NT2/D1 (cell line): ENCODE measurements at regions not wholly inside any gene's neighbourhood (a gene's known extent, or its start where the extent isn't known, plus 50 kb on each side); places are given as distances from the start of the nearest gene placed in this dataset.

Experiments
- SUZ12 ChIP-seq: IDR thresholded peaks from 2 replicates; pipeline ENCODE4 v1.6.1; 2011; ENCODE audit not compliant: insufficient read length, insufficient read depth; ENCODE audit errors: extremely low read depth
- YY1 ChIP-seq: IDR thresholded peaks from 2 replicates; pipeline ENCODE4 v1.6.1; 2011; ENCODE audit not compliant: insufficient read length, insufficient read depth
- ZNF274 ChIP-seq: IDR thresholded peaks from 2 replicates; pipeline ENCODE4 v1.6.1; 2011; ENCODE audit warnings: mild to moderate bottlenecking, low read depth, low read length

DNA sequence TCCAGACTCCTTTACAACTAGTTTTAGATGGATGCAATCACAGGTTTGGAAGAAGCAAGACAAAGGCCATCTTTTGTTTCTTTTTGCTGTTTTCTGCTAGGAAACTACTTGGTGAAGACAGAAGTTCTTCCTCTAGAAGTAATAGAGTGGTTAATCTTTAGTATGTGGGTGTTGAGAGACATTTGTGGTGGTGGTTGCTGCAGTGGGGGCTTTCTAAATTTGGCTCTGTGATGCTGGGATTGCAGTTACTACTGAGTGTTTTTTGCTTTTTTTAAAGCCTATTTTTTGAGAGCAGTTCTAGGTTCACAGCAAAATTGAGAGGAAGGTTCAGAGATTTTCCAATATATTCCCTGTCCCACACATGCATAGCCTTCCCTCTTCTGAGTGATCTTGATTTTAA, 120.0 kb downstream of the AASDHPPT start:
- TF ChIP-seq ZNF274 (no peak), YY1 (no peak), SUZ12 (no peak)
